ENCODE measurements at regions not wholly inside any gene's neighbourhood (a gene's known extent, or its start where the extent isn't known, plus 50 kb on each side); places are given as distances from the start of the nearest gene placed in this dataset.

DNA sequence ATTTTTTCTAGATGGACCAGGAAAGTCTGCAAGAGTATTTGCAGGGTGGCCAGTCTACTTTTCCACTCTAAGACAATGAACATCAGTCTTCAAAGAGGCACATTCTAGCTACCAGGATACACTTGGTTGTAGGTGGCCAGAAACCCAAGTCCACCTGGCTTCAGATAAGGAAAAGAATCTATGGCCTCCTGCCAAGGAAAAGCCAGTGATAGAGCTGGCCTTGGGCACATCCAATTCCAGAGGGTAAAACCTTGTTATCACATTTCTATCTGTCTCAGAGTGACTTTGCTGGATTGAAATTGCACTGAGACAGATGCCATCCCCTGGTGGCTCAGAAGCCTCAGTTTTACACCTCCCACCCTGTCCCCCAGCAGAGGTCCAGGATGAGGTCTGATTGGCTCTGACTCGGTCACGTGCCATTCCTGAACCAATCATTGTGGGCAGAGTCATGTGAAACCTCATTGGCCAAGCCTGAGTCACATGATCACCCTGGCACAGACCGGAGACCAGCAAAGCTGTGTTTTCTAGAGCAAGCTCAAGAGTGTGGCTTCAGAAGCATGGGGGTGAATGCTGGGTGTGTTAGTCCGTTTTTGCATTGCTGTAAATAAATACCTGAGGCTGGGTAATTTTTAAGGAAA lies 497.4 kb upstream of the SULF2 start:
- TF ChIP-seq ZNF274 (IDR thresholded peaks at IDR 0.05; ENCODE audit: low read depth, low read length), result no peak
- no peak for TF ChIP-seq YY1 (IDR thresholded peaks at IDR 0.05; ENCODE audit: insufficient read depth, insufficient read length)
- no peak for TF ChIP-seq SUZ12 (IDR thresholded peaks at IDR 0.05; ENCODE audit: extremely low read depth, insufficient read depth, insufficient read length)
